ENCODE measurements at regions not wholly inside any gene's neighbourhood (a gene's known extent, or its start where the extent isn't known, plus 50 kb on each side); places are given as distances from the start of the nearest gene placed in this dataset.

GRCh38 chr9:105067895-105068580 lies 140.1 kb upstream of the ABCA1 start:
- no peak for DNase-seq (ENCODE audit: low read depth)

GRCh38 chr9:105069285-105069684 lies 141.3 kb upstream of the ABCA1 start:
- TF ChIP-seq, protein P1, sequence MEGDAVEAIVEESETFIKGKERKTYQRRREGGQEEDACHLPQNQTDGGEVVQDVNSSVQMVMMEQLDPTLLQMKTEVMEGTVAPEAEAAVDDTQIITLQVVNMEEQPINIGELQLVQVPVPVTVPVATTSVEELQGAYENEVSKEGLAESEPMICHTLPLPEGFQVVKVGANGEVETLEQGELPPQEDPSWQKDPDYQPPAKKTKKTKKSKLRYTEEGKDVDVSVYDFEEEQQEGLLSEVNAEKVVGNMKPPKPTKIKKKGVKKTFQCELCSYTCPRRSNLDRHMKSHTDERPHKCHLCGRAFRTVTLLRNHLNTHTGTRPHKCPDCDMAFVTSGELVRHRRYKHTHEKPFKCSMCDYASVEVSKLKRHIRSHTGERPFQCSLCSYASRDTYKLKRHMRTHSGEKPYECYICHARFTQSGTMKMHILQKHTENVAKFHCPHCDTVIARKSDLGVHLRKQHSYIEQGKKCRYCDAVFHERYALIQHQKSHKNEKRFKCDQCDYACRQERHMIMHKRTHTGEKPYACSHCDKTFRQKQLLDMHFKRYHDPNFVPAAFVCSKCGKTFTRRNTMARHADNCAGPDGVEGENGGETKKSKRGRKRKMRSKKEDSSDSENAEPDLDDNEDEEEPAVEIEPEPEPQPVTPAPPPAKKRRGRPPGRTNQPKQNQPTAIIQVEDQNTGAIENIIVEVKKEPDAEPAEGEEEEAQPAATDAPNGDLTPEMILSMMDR (IDR thresholded peaks at IDR 0.05; ENCODE audit: control insufficient read depth, extremely low read depth, insufficient read depth) = no peak
- H3K4me3 ChIP-seq (ENCODE audit: low read depth, low read length) = no peak overlapping the region
- no peak for DNase-seq (ENCODE audit: low read depth)

More at GRCh38 chr9:105067895-105068580, 140.1 kb upstream of the ABCA1 start:
- no peak overlapping the region for H3K4me3 ChIP-seq (ENCODE audit: low read depth, low read length)
- TF ChIP-seq, protein P1 (IDR thresholded peaks at IDR 0.05; ENCODE audit: control insufficient read depth, extremely low read depth, insufficient read depth) = no peak

- TF ChIP-seq, protein P1 (IDR thresholded peaks at IDR 0.05; ENCODE audit: control insufficient read depth, extremely low read depth, insufficient read depth) = no peak
- no peak overlapping the region for H3K4me3 ChIP-seq (ENCODE audit: low read depth, low read length)
- no peak for DNase-seq (ENCODE audit: low read depth)
Measured at GRCh38 chr9:105069696-105070095, 141.7 kb upstream of the ABCA1 start.

DNA sequence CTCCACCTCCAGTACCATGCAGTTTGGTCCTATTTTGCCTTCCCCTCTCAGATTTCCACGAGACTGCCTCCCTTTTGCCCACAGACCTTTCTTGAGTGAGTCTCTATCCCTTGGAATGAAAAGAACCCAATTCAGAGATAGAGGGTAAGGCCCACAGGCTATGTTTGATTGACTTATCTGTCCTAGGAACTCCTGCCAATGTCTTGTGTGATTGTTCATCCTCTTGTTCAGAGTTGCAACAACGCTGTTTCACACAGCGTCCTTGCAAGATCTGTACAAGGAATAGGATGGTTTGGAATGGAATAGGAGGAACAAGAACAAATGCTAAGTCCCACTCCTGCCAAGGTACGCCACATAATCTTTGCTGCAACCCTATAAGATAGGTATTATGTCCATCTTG lies 142.2 kb upstream of the ABCA1 start:
- DNase-seq (ENCODE audit: low read depth) = no peak
- TF ChIP-seq, protein P1 (IDR thresholded peaks at IDR 0.05; ENCODE audit: control insufficient read depth, extremely low read depth, insufficient read depth) = no peak
- no peak overlapping the region for H3K4me3 ChIP-seq (ENCODE audit: low read depth, low read length)

DNA sequence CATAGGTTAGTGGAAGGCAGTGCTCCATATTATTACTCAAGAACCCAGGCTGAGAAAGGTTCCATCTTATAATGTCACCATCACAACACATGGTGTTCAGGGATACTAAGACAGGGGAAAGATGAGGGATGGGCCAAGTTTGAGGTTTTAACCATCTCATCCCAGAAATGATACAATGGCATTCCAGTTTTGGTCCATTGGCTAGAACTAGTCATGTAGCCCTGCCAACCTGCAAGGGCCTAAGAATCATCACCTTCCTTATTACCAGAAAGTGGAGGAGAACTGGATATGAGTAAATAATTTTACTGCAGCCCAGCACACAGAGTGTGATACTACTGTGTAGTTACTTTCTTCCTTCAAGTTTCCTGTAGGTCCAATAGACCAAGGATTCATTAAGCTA lies 144.5 kb upstream of the ABCA1 start:
- TF ChIP-seq, protein P1 (IDR thresholded peaks at IDR 0.05; ENCODE audit: control insufficient read depth, extremely low read depth, insufficient read depth) = no peak
- no peak for DNase-seq (ENCODE audit: low read depth)
- no peak overlapping the region for H3K4me3 ChIP-seq (ENCODE audit: low read depth, low read length)

GRCh38 chr9:105073147-105073546 lies 145.2 kb upstream of the ABCA1 start:
- DNase-seq (ENCODE audit: low read depth) = no peak
- TF ChIP-seq, protein P1 (IDR thresholded peaks at IDR 0.05; ENCODE audit: control insufficient read depth, extremely low read depth, insufficient read depth) = no peak
- H3K4me3 ChIP-seq (ENCODE audit: low read depth, low read length) = no peak overlapping the region

GRCh38 chr9:105074491-105074890 lies 146.5 kb upstream of the ABCA1 start:
- TF ChIP-seq, protein P1 (IDR thresholded peaks at IDR 0.05; ENCODE audit: control insufficient read depth, extremely low read depth, insufficient read depth) = no peak

More at GRCh38 chr9:105074491-105074890, 146.5 kb upstream of the ABCA1 start:
- H3K4me3 ChIP-seq (ENCODE audit: low read depth, low read length) = no peak overlapping the region
- DNase-seq (ENCODE audit: low read depth) = no peak

Measured in LNCaP clone FGC (cell line).